Endothelial cell of umbilical vein (primary cell): ENCODE measurements at regions not wholly inside any gene's neighbourhood (a gene's known extent, or its start where the extent isn't known, plus 50 kb on each side); places are given as distances from the start of the nearest gene placed in this dataset.

Source experiments
- BruUV-seq: library from RNA; stranded (reverse); fragments of 400-500 nt; replicated peaks from 2 replicates; lab custom pipeline; 2021; lab: Mats Ljungman, UMichigan
- CTCF ChIA-PET: fragments of 300-600, 350-600 bp; sonication (Branson Sonifier 250); formaldehyde crosslinking; loops from one replicate; lab custom pipeline; 2021; ENCODE audit warnings: antibody characterized with exemption, inconsistent platforms; lab: Charles Lee
- POLR2A ChIA-PET: fragments of 300-600, 350-600 bp; sonication (Branson Sonifier 250); formaldehyde crosslinking; loops from one replicate; lab custom pipeline; 2021; ENCODE audit warnings: antibody characterized with exemption, inconsistent platforms; lab: Charles Lee
- DNase-seq: peaks from one replicate; pipeline ENCODE4 v3.0.0-alpha.2; 2011; ENCODE audit warnings: low read depth, low spot score
- FAIRE-seq: peaks from 2 replicates; lab custom pipeline; 2011; peaks lifted over from hg19 to GRCh38; lab: Jason Lieb, UNC
- H2AFZ ChIP-seq: 2 replicates; pipeline ENCODE4 v1.6.0; 2012; ENCODE audit warnings: low read depth, low read length, control low read depth, inconsistent platforms
- H3K27ac ChIP-seq: 2 replicates; pipeline ENCODE4 v1.5.1; 2011; ENCODE audit warnings: low read depth, mild to moderate bottlenecking, control low read depth, low read length, moderate library complexity; ENCODE audit not compliant: insufficient read depth
- H3K27me3 ChIP-seq, 2 experiments: 2 replicates each; pipeline versions ENCODE4 v1.6.0 to v1.6.1; 2011; ENCODE audit warnings: low read length in 2 of 2, mixed read lengths in 1 of 2; ENCODE audit not compliant: control insufficient read depth in 2 of 2, insufficient read depth in 2 of 2
- H3K36me3 ChIP-seq, 2 experiments: 2 replicates in 1 of 2; 3 replicates in 1 of 2; pipeline ENCODE4 v1.5.1; 2011; ENCODE audit warnings: low read length in 2 of 2, mild to moderate bottlenecking in 1 of 2, moderate library complexity in 1 of 2; ENCODE audit not compliant: control insufficient read depth in 2 of 2, insufficient read depth in 2 of 2; ENCODE audit errors: extremely low read depth in 1 of 2
- H3K4me1 ChIP-seq: 3 replicates; pipeline ENCODE4 v1.5.1; 2011; ENCODE audit warnings: mild to moderate bottlenecking, low read length; ENCODE audit not compliant: control insufficient read depth, insufficient read depth; ENCODE audit errors: extremely low read depth
- H3K4me2 ChIP-seq: 2 replicates; pipeline ENCODE4 v1.6.1; 2011; ENCODE audit warnings: low read length, control low read depth, mixed read lengths; ENCODE audit not compliant: insufficient read depth
- H3K4me3 ChIP-seq, 3 experiments: fragments of 200-600 bp in 1 of 3; sonication (generic), shearing (Covaris generic) in 1 of 3; replicated peaks in 1 of 3; 2 replicates each; pipeline ENCODE4 v1.5.1; 2011 to 2016; ENCODE audit warnings: control low read depth in 3 of 3, low read length in 3 of 3, mild to moderate bottlenecking in 2 of 3, inconsistent platforms in 1 of 3, low read depth in 1 of 3, moderate library complexity in 1 of 3; ENCODE audit not compliant: insufficient read depth in 1 of 3
- H3K79me2 ChIP-seq: 2 replicates; pipeline ENCODE4 v1.6.0; 2012; ENCODE audit warnings: low read length, inconsistent platforms; ENCODE audit not compliant: control insufficient read depth, insufficient read depth
- H3K9ac ChIP-seq: replicated peaks from 2 replicates; pipeline ENCODE3; 2011; ENCODE audit warnings: low read length, control low read depth; ENCODE audit not compliant: insufficient read depth; ENCODE audit errors: extremely low read depth
- H3K9me1 ChIP-seq: replicated peaks from 3 replicates; pipeline ENCODE4 v1.6.0; 2011; ENCODE audit warnings: mild to moderate bottlenecking, low read length; ENCODE audit not compliant: control insufficient read depth, insufficient read depth; ENCODE audit errors: extremely low read depth
- H3K9me3 ChIP-seq: replicated peaks from 2 replicates; pipeline ENCODE4 v1.5.1; 2012; ENCODE audit warnings: low read length, inconsistent platforms; ENCODE audit not compliant: control insufficient read depth, insufficient read depth
- H4K20me1 ChIP-seq: replicated peaks from 2 replicates; pipeline ENCODE3; 2011; ENCODE audit warnings: mild to moderate bottlenecking, low read length; ENCODE audit not compliant: control insufficient read depth, insufficient read depth; ENCODE audit errors: extremely low read depth
- CTCF ChIP-seq, 2 donors: IDR thresholded peaks; 1 replicate in 1 of 2; 2 replicates in 1 of 2; pipeline ENCODE4 v1.5.1; 2011; ENCODE audit warnings: low read length in 2 of 2, mild to moderate bottlenecking in 2 of 2, moderate library complexity in 2 of 2, control low read depth in 1 of 2, inconsistent platforms in 1 of 2, low read depth in 1 of 2; ENCODE audit not compliant: insufficient read depth in 1 of 2; ENCODE audit errors: extremely low read depth in 1 of 2
- EZH2 ChIP-seq: IDR thresholded peaks from 2 replicates; pipeline ENCODE4 v1.6.1; 2012; ENCODE audit warnings: borderline replicate concordance, low read depth, mild to moderate bottlenecking, moderate library complexity, low read length, inconsistent platforms; ENCODE audit not compliant: severe bottlenecking
- GATA2 ChIP-seq: IDR thresholded peaks from 2 replicates; pipeline ENCODE4 v1.7.0; 2011; ENCODE audit warnings: low read depth, mild to moderate bottlenecking, moderate library complexity, mixed read lengths, low read length; ENCODE audit not compliant: insufficient read length, insufficient read depth
- JUN ChIP-seq: IDR thresholded peaks from 2 replicates; pipeline ENCODE4 v1.6.1; 2011; ENCODE audit warnings: borderline replicate concordance, low read depth; ENCODE audit not compliant: insufficient read length, insufficient read depth
- MAX ChIP-seq: IDR thresholded peaks from 2 replicates; pipeline ENCODE4 v1.6.1; 2011; ENCODE audit not compliant: insufficient read depth, insufficient read length
- MYC ChIP-seq: IDR thresholded peaks from one replicate; pipeline ENCODE4 v1.6.1; 2011; ENCODE audit warnings: mild to moderate bottlenecking, low read depth, low read length
- POLR2A ChIP-seq: IDR thresholded peaks from 2 replicates; pipeline ENCODE4 v1.6.1; 2012; ENCODE audit warnings: low read depth, mild to moderate bottlenecking, control low read depth, low read length
- POLR2AphosphoS5 ChIP-seq: IDR thresholded peaks from 2 replicates; pipeline ENCODE4 v1.6.1; 2012; ENCODE audit warnings: low read depth, mild to moderate bottlenecking, control low read depth, low read length, moderate library complexity; ENCODE audit not compliant: insufficient read depth
- dilution Hi-C: fragments of 300-500 bp; cut with MboI; formaldehyde crosslinking; loops from one replicate; pipeline ENCODE4 v1.15.0; 2019; ENCODE audit warnings: low sequenced_read_pairs; ENCODE audit not compliant: extremely low pct_ligation_motif_present
- intact Hi-C: fragments of 100-400 bp; cut with micrococcal nuclease; formaldehyde crosslinking; loops from one replicate; pipeline ENCODE4 v1.10.0; 2022

- H3K4me3 ChIP-seq: no peak overlapping the region
- H3K9ac ChIP-seq: no peak overlapping the region
- no peaks in the 10 kb centered on the region for H3K9me1 ChIP-seq
- ChIA-PET CTCF (no interaction called here), POLR2A (no interaction called here)
- H4K20me1 ChIP-seq: no peaks in the 10 kb centered on the region
- H2AFZ ChIP-seq: no peak overlapping the region
- no peak for DNase-seq
- H3K36me3 ChIP-seq: no peaks in the 10 kb centered on the region
- no peak overlapping the region for H3K4me2 ChIP-seq
- dilution Hi-C loops (no loop called here), intact Hi-C loops (no loop called here)
- no peaks in the 10 kb centered on the region for H3K9me3 ChIP-seq
- H3K4me1 ChIP-seq: no peaks in the 10 kb centered on the region
- H3K79me2 ChIP-seq: no peaks in the 10 kb centered on the region
- H3K27me3 ChIP-seq: no peaks in the 10 kb centered on the region
- H3K27ac ChIP-seq: no peak overlapping the region
- FAIRE-seq: no peak
- no peak for TF ChIP-seq POLR2A
- no peak for TF ChIP-seq GATA2
- TF ChIP-seq POLR2AphosphoS5: no peak
- no peak for TF ChIP-seq MYC
- no peak for TF ChIP-seq MAX
- TF ChIP-seq JUN: no peak
- no peak for TF ChIP-seq CTCF (IDR thresholded peaks at IDR 0.05; ENCODE audit: extremely low read depth in 1 of 2, insufficient read depth in 1 of 2, low read depth in 1 of 2, low read length in 2 of 2)
- no peak for TF ChIP-seq EZH2
- BruUV-seq: no TSS peak
These were observed 275.6 kb downstream of the SMARCA1 start for GRCh38 chrX:129247642-129248041.
